ENCODE measurements at regions not wholly inside any gene's neighbourhood (a gene's known extent, or its start where the extent isn't known, plus 50 kb on each side); places are given as distances from the start of the nearest gene placed in this dataset.
A peak's percentile ranks its signal among the peaks of the same experiment; 100 is the strongest.

GRCh38 chr6:167398214-167399050 is 73.5 kb downstream of the TTLL2 start (continued):
- no peak for TF ChIP-seq SCMH1 (CRISPR knock-in tag; IDR thresholded peaks at IDR 0.05; ENCODE audit: borderline replicate concordance)
- TF ChIP-seq, protein P1, sequence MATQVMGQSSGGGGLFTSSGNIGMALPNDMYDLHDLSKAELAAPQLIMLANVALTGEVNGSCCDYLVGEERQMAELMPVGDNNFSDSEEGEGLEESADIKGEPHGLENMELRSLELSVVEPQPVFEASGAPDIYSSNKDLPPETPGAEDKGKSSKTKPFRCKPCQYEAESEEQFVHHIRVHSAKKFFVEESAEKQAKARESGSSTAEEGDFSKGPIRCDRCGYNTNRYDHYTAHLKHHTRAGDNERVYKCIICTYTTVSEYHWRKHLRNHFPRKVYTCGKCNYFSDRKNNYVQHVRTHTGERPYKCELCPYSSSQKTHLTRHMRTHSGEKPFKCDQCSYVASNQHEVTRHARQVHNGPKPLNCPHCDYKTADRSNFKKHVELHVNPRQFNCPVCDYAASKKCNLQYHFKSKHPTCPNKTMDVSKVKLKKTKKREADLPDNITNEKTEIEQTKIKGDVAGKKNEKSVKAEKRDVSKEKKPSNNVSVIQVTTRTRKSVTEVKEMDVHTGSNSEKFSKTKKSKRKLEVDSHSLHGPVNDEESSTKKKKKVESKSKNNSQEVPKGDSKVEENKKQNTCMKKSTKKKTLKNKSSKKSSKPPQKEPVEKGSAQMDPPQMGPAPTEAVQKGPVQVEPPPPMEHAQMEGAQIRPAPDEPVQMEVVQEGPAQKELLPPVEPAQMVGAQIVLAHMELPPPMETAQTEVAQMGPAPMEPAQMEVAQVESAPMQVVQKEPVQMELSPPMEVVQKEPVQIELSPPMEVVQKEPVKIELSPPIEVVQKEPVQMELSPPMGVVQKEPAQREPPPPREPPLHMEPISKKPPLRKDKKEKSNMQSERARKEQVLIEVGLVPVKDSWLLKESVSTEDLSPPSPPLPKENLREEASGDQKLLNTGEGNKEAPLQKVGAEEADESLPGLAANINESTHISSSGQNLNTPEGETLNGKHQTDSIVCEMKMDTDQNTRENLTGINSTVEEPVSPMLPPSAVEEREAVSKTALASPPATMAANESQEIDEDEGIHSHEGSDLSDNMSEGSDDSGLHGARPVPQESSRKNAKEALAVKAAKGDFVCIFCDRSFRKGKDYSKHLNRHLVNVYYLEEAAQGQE (IDR thresholded peaks at IDR 0.05; ENCODE audit: borderline replicate concordance in 1 of 2, low read depth in 1 of 2, low read length in 2 of 2), result peak in 1 of 2 experiments; percentile 79; a peak in 2 of 4 replicates
- no peak; the same call in 1 of the 2 replicates for TF ChIP-seq NFKB2 (CRISPR knock-in tag; IDR thresholded peaks at IDR 0.05; ENCODE audit: borderline replicate concordance)
- TF ChIP-seq ISX (CRISPR knock-in tag; conservative IDR thresholded peaks at IDR 0.05), result no peak
- peak; percentile 73; the same call in 1 of the 2 replicates for TF ChIP-seq ZNF33A (CRISPR knock-in tag; IDR thresholded peaks at IDR 0.05; ENCODE audit: borderline replicate concordance)
- TF ChIP-seq, protein P2, sequence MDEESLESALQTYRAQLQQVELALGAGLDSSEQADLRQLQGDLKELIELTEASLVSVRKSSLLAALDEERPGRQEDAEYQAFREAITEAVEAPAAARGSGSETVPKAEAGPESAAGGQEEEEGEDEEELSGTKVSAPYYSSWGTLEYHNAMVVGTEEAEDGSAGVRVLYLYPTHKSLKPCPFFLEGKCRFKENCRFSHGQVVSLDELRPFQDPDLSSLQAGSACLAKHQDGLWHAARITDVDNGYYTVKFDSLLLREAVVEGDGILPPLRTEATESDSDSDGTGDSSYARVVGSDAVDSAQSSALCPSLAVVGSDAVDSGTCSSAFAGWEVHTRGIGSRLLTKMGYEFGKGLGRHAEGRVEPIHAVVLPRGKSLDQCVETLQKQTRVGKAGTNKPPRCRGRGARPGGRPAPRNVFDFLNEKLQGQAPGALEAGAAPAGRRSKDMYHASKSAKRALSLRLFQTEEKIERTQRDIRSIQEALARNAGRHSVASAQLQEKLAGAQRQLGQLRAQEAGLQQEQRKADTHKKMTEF (CRISPR knock-in tag; IDR thresholded peaks at IDR 0.05), result peak; percentile 99
- peak; percentile 84; the same call in 1 of the 2 replicates for TF ChIP-seq ZNF589 (CRISPR knock-in tag; conservative IDR thresholded peaks at IDR 0.05)
- peak; percentile 99 for TF ChIP-seq FOXO1 (CRISPR knock-in tag; IDR thresholded peaks at IDR 0.05)
- TF ChIP-seq ZUFSP (CRISPR knock-in tag; IDR thresholded peaks at IDR 0.05; ENCODE audit: borderline replicate concordance), result no peak
- peak; percentile 86; the same call in 1 of the 2 replicates for TF ChIP-seq ZNF274 (CRISPR knock-in tag; IDR thresholded peaks at IDR 0.05)
- no peak for TF ChIP-seq ZNF180 (CRISPR knock-in tag; IDR thresholded peaks at IDR 0.05; ENCODE audit: borderline replicate concordance, low read depth)
- peak; percentile 85; the same call in 1 of the 2 replicates for TF ChIP-seq ZNF646 (CRISPR knock-in tag; IDR thresholded peaks at IDR 0.05)
- no peak for TF ChIP-seq NFE2 (CRISPR knock-in tag; IDR thresholded peaks at IDR 0.05)
- peak; percentile 54; the same call in 1 of the 2 replicates for TF ChIP-seq FOSL1 (CRISPR knock-in tag; IDR thresholded peaks at IDR 0.05; ENCODE audit: borderline replicate concordance)
